Neuronal stem cell (in vitro differentiated cells): ENCODE measurements at regions not wholly inside any gene's neighbourhood (a gene's known extent, or its start where the extent isn't known, plus 50 kb on each side); places are given as distances from the start of the nearest gene placed in this dataset.

Experiments used
- DNase-seq: peaks from one replicate; pipeline ENCODE4 v3.0.0-alpha.2; 2013; ENCODE audit warnings: low spot score
- H2AFZ ChIP-seq: one replicate; pipeline ENCODE4 v1.6.1; 2013; ENCODE audit warnings: mild to moderate bottlenecking, low read length, inconsistent platforms
- H2AK5ac ChIP-seq: 2 replicates; pipeline ENCODE4 v1.6.1; 2013; ENCODE audit warnings: low read depth, mild to moderate bottlenecking, inconsistent platforms, low read length, moderate library complexity, mixed read lengths
- H2BK120ac ChIP-seq: 2 replicates; pipeline ENCODE4 v1.6.1; 2013; ENCODE audit warnings: low read depth, mild to moderate bottlenecking, inconsistent platforms, low read length, moderate library complexity, mixed read lengths
- H2BK12ac ChIP-seq: one replicate; pipeline ENCODE4 v1.6.1; 2013; ENCODE audit warnings: low read length, inconsistent platforms
- H2BK15ac ChIP-seq: 2 replicates; pipeline ENCODE4 v1.6.1; 2013; ENCODE audit warnings: mild to moderate bottlenecking, low read length, inconsistent platforms, mixed read lengths
- H2BK5ac ChIP-seq: one replicate; pipeline ENCODE4 v1.6.1; 2013; ENCODE audit warnings: inconsistent platforms, mild to moderate bottlenecking, low read length, moderate library complexity
- H3K14ac ChIP-seq: one replicate; pipeline ENCODE4 v1.6.1; 2013; ENCODE audit warnings: low read length, inconsistent platforms
- H3K18ac ChIP-seq: 2 replicates; pipeline ENCODE4 v1.6.1; 2013; ENCODE audit warnings: low read length, inconsistent platforms
- H3K23ac ChIP-seq: 2 replicates; pipeline ENCODE4 v1.6.1; 2013; ENCODE audit warnings: low read depth, mild to moderate bottlenecking, mixed read lengths, low read length, inconsistent platforms; ENCODE audit not compliant: poor library complexity
- H3K27ac ChIP-seq: replicated peaks from 3 replicates; pipeline ENCODE4 v1.5.1; 2013; ENCODE audit warnings: low read length, inconsistent platforms
- H3K27me3 ChIP-seq, 3 experiments: 2 replicates each; pipeline ENCODE4 v1.6.1; 2013; ENCODE audit warnings: low read length in 3 of 3, mild to moderate bottlenecking in 2 of 3, inconsistent platforms in 1 of 3, low read depth in 1 of 3, mixed read lengths in 1 of 3, moderate library complexity in 1 of 3; ENCODE audit not compliant: control insufficient read depth in 3 of 3, insufficient read depth in 3 of 3
- H3K36me3 ChIP-seq, 2 donors: replicated peaks in 1 of 2; 2 replicates each; pipeline ENCODE4 v1.6.1; 2013; ENCODE audit warnings: low read length in 2 of 2; ENCODE audit not compliant: control insufficient read depth in 2 of 2, insufficient read depth in 2 of 2
- H3K4ac ChIP-seq: 2 replicates; pipeline ENCODE4 v1.6.1; 2013; ENCODE audit warnings: inconsistent platforms, mild to moderate bottlenecking, low read length, moderate library complexity
- H3K4me1 ChIP-seq, 2 donors: 1 replicate in 1 of 2; 2 replicates in 1 of 2; pipeline ENCODE4 v1.6.1; 2013; ENCODE audit warnings: low read length in 2 of 2, low read depth in 1 of 2; ENCODE audit not compliant: control insufficient read depth in 2 of 2, insufficient read depth in 1 of 2
- H3K4me2 ChIP-seq: one replicate; pipeline ENCODE4 v1.6.1; 2013; ENCODE audit warnings: mild to moderate bottlenecking, low read length, inconsistent platforms; ENCODE audit not compliant: insufficient read depth, poor library complexity, severe bottlenecking
- H3K4me3 ChIP-seq, 2 donors: 2 replicates each; pipeline ENCODE4 v1.5.1; 2013; ENCODE audit warnings: low read length in 2 of 2, mild to moderate bottlenecking in 2 of 2, inconsistent platforms in 1 of 2, moderate library complexity in 1 of 2
- H3K79me1 ChIP-seq: one replicate; pipeline ENCODE4 v1.6.1; 2013; ENCODE audit warnings: low read depth, mild to moderate bottlenecking, inconsistent platforms, low read length, moderate library complexity
- H3K9ac ChIP-seq: one replicate; pipeline ENCODE4 v1.6.1; 2013; ENCODE audit warnings: mild to moderate bottlenecking, low read depth, low read length, inconsistent platforms; ENCODE audit not compliant: poor library complexity
- H3K9me3 ChIP-seq, 2 donors: replicated peaks in 1 of 2; 2 replicates each; pipeline versions ENCODE3 to v1.6.1; 2013; ENCODE audit warnings: low read length in 2 of 2, mild to moderate bottlenecking in 2 of 2, inconsistent platforms in 1 of 2, low read depth in 1 of 2, mixed read lengths in 1 of 2, moderate library complexity in 1 of 2; ENCODE audit not compliant: control insufficient read depth in 2 of 2, insufficient read depth in 1 of 2
- H4K8ac ChIP-seq: one replicate; pipeline ENCODE4 v1.6.1; 2013; ENCODE audit warnings: low read depth, mild to moderate bottlenecking, inconsistent platforms, low read length, moderate library complexity
- H4K91ac ChIP-seq: one replicate; pipeline ENCODE4 v1.6.1; 2013; ENCODE audit warnings: low read length, low read depth, mild to moderate bottlenecking, inconsistent platforms; ENCODE audit not compliant: poor library complexity
- WGBS, 2 donors: extraction: QIAGEN DNeasy Blood & Tissue Kit; methylation state at CpG; one replicate each; pipeline ENCODE4 v1.1.7; 2013; ENCODE audit warnings: missing lambda C conversion rate in 2 of 2, mixed read lengths in 1 of 2; ENCODE audit not compliant: insufficient read length in 2 of 2, insufficient replicate concordance in 1 of 2; ENCODE audit errors: extremely low coverage in 2 of 2; 5-methylcytosine and 5-hydroxymethylcytosine counted together

- no peak overlapping the region for H4K8ac ChIP-seq
- H2BK5ac ChIP-seq, result no peak overlapping the region
- H3K27ac ChIP-seq, result peak overlapping the region; percentile 34
- no peak overlapping the region for H3K14ac ChIP-seq
- WGBS, 2 donors, result no CpG with 5 or more reads among the region's 3 CpGs
- no peak overlapping the region for H3K18ac ChIP-seq
- H2BK12ac ChIP-seq, result no peak overlapping the region
- no peaks in the 10 kb centered on the region for H3K36me3 ChIP-seq
- H3K79me1 ChIP-seq, result no peaks in the 10 kb centered on the region
- H3K23ac ChIP-seq, result no peak overlapping the region
- no peaks in the 10 kb centered on the region for H3K9me3 ChIP-seq
- peaks cover 31 to 71% of the 10 kb centered on the region in 2 donors for H3K4me1 ChIP-seq
- H4K91ac ChIP-seq, result no peak overlapping the region
- no peak overlapping the region for H3K4me2 ChIP-seq
- H3K9ac ChIP-seq, result no peak overlapping the region
- no peak overlapping the region for H3K4me3 ChIP-seq
- peak; percentile 36 for DNase-seq
- H2BK120ac ChIP-seq, result no peak overlapping the region
- no peak overlapping the region for H3K4ac ChIP-seq
- no peak overlapping the region for H2AK5ac ChIP-seq
- no peaks in the 10 kb centered on the region for H3K27me3 ChIP-seq
- H2BK15ac ChIP-seq, result no peak overlapping the region
- H2AFZ ChIP-seq, result no peak overlapping the region
Observed at GRCh38 chr9:105973951-105974351, 279.6 kb downstream of the TMEM38B start.

- Histone ChIP-seq H3K27ac (peak overlapping the region; percentile 0), H3K27me3 (no peaks in the 10 kb centered on the region), H3K23ac (no peak overlapping the region), H3K36me3 (no peaks in the 10 kb centered on the region), H3K4me2 (no peak overlapping the region), H2BK15ac (no peak overlapping the region), H3K4ac (no peak overlapping the region), H3K4me3 (no peak overlapping the region), H2BK12ac (no peak overlapping the region), H2BK5ac (no peak overlapping the region), H3K18ac (no peak overlapping the region), H3K9me3 (no peaks in the 10 kb centered on the region), H2AFZ (no peak overlapping the region), H3K79me1 (no peaks in the 10 kb centered on the region), H3K14ac (no peak overlapping the region), H3K9ac (no peak overlapping the region), H2BK120ac (no peak overlapping the region), H3K4me1 (peaks cover 28 to 59% of the 10 kb centered on the region in 2 donors), H4K8ac (no peak overlapping the region), H4K91ac (no peak overlapping the region), H2AK5ac (no peak overlapping the region)
- DNase-seq, result no peak
- no CpG with 5 or more reads among the region's 14 CpGs for WGBS, 2 donors
Observed at GRCh38 chr9:105975886-105976645, 281.7 kb downstream of the TMEM38B start.

- H4K91ac ChIP-seq, result no peak overlapping the region
- no peak overlapping the region for H2BK15ac ChIP-seq
- H2BK5ac ChIP-seq, result no peak overlapping the region
- H3K4me2 ChIP-seq, result no peak overlapping the region
- no peak overlapping the region for H3K18ac ChIP-seq
- no peaks in the 10 kb centered on the region for H3K79me1 ChIP-seq
- no peak overlapping the region for H2BK12ac ChIP-seq
- H4K8ac ChIP-seq, result no peak overlapping the region
- peaks cover 25 to 51% of the 10 kb centered on the region in 2 donors for H3K4me1 ChIP-seq
- H3K14ac ChIP-seq, result no peak overlapping the region
- no peaks in the 10 kb centered on the region for H3K9me3 ChIP-seq
- H3K27ac ChIP-seq, result peak overlapping the region; percentile 30
- H3K27me3 ChIP-seq, result no peaks in the 10 kb centered on the region
- H3K9ac ChIP-seq, result no peak overlapping the region
- H2AFZ ChIP-seq, result peak overlapping the region; percentile 61
- H3K36me3 ChIP-seq, result no peaks in the 10 kb centered on the region
- no peak overlapping the region for H3K23ac ChIP-seq
- no peak for DNase-seq
- no peak overlapping the region for H2AK5ac ChIP-seq
- no CpG with 5 or more reads among the region's 7 CpGs for WGBS, 2 donors
- H3K4me3 ChIP-seq, result no peak overlapping the region
- H2BK120ac ChIP-seq, result no peak overlapping the region
- H3K4ac ChIP-seq, result no peak overlapping the region
Observed at GRCh38 chr9:105978336-105978735, 284.0 kb downstream of the TMEM38B start.

- no peak for DNase-seq
- Histone ChIP-seq H3K79me1 (no peaks in the 10 kb centered on the region), H4K91ac (no peak overlapping the region), H3K4me1 (peaks cover 23 to 47% of the 10 kb centered on the region in 2 donors), H3K9ac (no peak overlapping the region), H3K9me3 (peaks cover 0 to 5% of the 10 kb centered on the region in 2 donors), H2AK5ac (no peak overlapping the region), H3K27me3 (no peaks in the 10 kb centered on the region), H4K8ac (no peak overlapping the region), H3K27ac (peak overlapping the region; percentile 30), H2AFZ (peak overlapping the region; percentile 61), H3K4ac (no peak overlapping the region), H3K36me3 (no peaks in the 10 kb centered on the region), H2BK15ac (no peak overlapping the region), H2BK5ac (no peak overlapping the region), H2BK120ac (no peak overlapping the region), H3K4me2 (no peak overlapping the region), H3K14ac (no peak overlapping the region), H3K18ac (no peak overlapping the region), H3K4me3 (no peak overlapping the region), H3K23ac (no peak overlapping the region), H2BK12ac (no peak overlapping the region)
- WGBS, 2 donors, result no CpG with 5 or more reads among the region's 3 CpGs
Observed at GRCh38 chr9:105978826-105979225, 284.5 kb downstream of the TMEM38B start.
